Lower leg skin (tissue), 3 donors: ENCODE measurements at regions not wholly inside any gene's neighbourhood (a gene's known extent, or its start where the extent isn't known, plus 50 kb on each side); places are given as distances from the start of the nearest gene placed in this dataset.

Experiments used
- CTCF ChIP-seq, 3 donors: fragments of 450-650 bp; IDR thresholded peaks; one replicate each; pipeline ENCODE4 v1.5.1; 2016; ENCODE audit warnings: antibody characterized with exemption in 3 of 3, mild to moderate bottlenecking in 3 of 3, moderate library complexity in 2 of 3
- POLR2A ChIP-seq, 2 donors: fragments of 450-650 bp; IDR thresholded peaks; one replicate each; pipeline ENCODE4 v1.6.1; 2016 to 2017; ENCODE audit warnings: antibody characterized with exemption in 2 of 2, mild to moderate bottlenecking in 1 of 2, moderate library complexity in 1 of 2

GRCh38 chr4:121459026-121459425, 78.2 kb upstream of the QRFPR start:
- TF ChIP-seq POLR2A (IDR thresholded peaks at IDR 0.05) = no peak
- no peak for TF ChIP-seq CTCF (IDR thresholded peaks at IDR 0.05)
